Osteocyte (in vitro differentiated cells): ENCODE measurements at regions not wholly inside any gene's neighbourhood (a gene's known extent, or its start where the extent isn't known, plus 50 kb on each side); places are given as distances from the start of the nearest gene placed in this dataset.

Experiments used
- DNase-seq: peaks from one replicate; pipeline ENCODE4 v3.0.0; 2021; ENCODE audit warnings: mixed read lengths; ENCODE audit not compliant: unreplicated experiment; ENCODE audit errors: extremely low spot score
- H3K27ac Mint-ChIP-seq: one replicate; pipeline ENCODE4 v1.8.0; 2021; ENCODE audit warnings: mild to moderate bottlenecking, mixed read lengths; ENCODE audit not compliant: unreplicated experiment
- H3K27me3 Mint-ChIP-seq: one replicate; pipeline ENCODE4 v1.8.0; 2021; ENCODE audit warnings: mixed read lengths; ENCODE audit not compliant: unreplicated experiment
- H3K36me3 Mint-ChIP-seq: one replicate; pipeline ENCODE4 v1.8.0; 2021; ENCODE audit warnings: mixed read lengths; ENCODE audit not compliant: unreplicated experiment
- H3K4me1 Mint-ChIP-seq: one replicate; pipeline ENCODE4 v1.8.0; 2021; ENCODE audit warnings: mixed read lengths; ENCODE audit not compliant: unreplicated experiment
- H3K4me3 Mint-ChIP-seq: one replicate; pipeline ENCODE4 v1.8.0; 2021; ENCODE audit warnings: mild to moderate bottlenecking, moderate library complexity, mixed read lengths; ENCODE audit not compliant: unreplicated experiment
- H3K9me3 Mint-ChIP-seq: one replicate; pipeline ENCODE4 v1.8.0; 2021; ENCODE audit warnings: mixed read lengths; ENCODE audit not compliant: unreplicated experiment
- TF ChIP-seq, protein P1 (sequence below): fragments of 200-600 bp; sonication (generic); IDR thresholded peaks from 2 replicates; pipeline ENCODE4 v1.5.0; 2021; ENCODE audit warnings: antibody characterized with exemption, mild to moderate bottlenecking, moderate library complexity

DNA sequence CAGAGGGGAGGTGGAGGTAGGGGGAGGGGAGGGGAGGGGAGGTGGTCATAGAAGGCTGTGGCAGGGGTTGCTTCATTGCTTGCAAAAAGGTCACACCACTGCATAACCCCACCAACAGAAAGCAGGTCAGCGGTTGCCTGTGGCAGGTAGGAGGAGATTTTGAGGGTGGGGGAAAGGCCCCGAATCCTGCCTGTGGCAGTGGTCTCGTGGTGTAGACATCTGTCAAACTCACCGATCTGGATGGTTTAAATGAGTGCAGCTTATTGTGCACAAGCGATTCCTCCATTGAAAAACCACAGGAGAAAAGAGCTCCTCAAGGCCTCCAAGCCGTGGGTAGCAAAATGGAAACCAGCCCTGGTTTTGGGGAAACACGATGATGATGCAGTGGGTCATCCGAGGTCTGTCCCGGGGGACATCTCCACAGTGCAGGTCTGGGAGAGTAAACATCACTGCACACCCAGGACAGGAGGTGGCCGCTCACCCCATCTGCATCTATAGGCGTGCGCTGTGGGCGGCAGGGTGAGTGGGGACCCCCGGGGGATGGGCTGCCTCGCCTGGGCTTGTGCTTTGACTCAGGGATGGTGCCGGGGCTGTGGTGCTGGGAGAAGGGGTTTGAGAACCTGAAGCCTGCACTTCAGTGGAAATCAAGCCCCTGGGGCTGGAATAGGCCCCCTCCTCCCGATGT, 112.3 kb downstream of the CRYAA start:
- Mint-ChIP-seq H3K4me1 (no peaks in the 10 kb centered on the region), H3K27me3 (peaks cover 12% of the 10 kb centered on the region), H3K4me3 (no peak overlapping the region), H3K9me3 (no peaks in the 10 kb centered on the region), H3K27ac (no peak overlapping the region), H3K36me3 (no peaks in the 10 kb centered on the region)
- TF ChIP-seq, protein P1, sequence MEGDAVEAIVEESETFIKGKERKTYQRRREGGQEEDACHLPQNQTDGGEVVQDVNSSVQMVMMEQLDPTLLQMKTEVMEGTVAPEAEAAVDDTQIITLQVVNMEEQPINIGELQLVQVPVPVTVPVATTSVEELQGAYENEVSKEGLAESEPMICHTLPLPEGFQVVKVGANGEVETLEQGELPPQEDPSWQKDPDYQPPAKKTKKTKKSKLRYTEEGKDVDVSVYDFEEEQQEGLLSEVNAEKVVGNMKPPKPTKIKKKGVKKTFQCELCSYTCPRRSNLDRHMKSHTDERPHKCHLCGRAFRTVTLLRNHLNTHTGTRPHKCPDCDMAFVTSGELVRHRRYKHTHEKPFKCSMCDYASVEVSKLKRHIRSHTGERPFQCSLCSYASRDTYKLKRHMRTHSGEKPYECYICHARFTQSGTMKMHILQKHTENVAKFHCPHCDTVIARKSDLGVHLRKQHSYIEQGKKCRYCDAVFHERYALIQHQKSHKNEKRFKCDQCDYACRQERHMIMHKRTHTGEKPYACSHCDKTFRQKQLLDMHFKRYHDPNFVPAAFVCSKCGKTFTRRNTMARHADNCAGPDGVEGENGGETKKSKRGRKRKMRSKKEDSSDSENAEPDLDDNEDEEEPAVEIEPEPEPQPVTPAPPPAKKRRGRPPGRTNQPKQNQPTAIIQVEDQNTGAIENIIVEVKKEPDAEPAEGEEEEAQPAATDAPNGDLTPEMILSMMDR, result no peak
- no peak for DNase-seq

DNA sequence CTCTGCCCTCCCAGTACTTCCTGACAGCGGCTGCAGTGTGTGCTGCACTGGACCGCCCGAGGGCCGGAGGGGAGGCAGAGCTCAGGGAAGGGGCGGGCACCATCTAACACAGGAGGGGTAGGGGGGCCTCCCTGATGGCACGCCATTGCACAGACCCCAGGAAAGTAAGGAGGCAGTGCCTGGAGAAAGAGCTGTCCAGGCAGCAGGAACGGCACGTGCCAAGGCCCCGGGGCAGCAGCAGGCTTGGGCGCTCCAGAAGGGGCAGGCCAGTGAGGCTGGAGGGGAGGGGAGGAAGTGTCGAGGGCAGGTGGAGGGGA, 110.7 kb downstream of the CRYAA start:
- DNase-seq, result no peak
- TF ChIP-seq, protein P1, result no peak
- Mint-ChIP-seq H3K27ac (no peak overlapping the region), H3K27me3 (peaks cover 15% of the 10 kb centered on the region), H3K4me1 (peaks cover 3% of the 10 kb centered on the region), H3K4me3 (no peak overlapping the region), H3K9me3 (no peaks in the 10 kb centered on the region), H3K36me3 (no peaks in the 10 kb centered on the region)

DNA sequence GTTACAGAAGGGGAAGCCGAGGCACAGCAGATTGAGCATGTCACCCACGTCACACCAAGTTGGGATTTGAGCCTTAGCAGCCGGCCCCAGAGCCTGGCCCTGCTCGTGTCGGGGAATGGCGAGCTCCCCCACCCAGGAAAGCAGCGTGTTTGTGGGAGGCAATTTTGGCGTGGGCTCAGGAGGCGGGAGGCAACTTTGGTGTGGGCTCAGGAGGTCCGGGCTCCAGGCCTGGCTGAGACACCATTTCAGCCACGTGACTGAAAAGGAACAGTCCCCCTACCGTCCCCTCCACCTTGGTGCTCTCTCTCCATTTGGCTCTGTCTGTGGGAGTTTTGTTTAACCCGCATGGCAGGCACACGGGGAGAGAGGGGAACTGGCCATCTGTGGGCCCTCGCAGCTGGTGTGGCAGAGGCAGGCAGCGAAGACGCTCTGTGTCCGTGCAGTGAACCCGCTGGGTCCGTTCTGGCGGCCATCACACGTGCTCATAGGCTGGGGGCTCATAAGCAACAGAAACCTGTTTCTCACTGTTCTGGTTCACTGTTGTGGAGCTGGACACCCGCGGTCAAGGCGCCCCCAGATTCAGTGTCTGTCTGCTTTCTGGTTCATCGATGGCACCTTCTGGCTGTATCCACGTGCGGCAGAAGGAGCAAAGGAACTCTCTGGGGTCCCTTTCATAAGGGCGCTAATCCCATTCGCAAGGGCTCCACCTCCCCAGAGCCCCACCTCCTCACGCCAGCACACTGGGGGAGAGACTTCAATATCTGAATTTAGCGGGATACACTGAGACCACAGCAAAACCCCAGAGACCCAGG, 110.2 kb downstream of the CRYAA start:
- Mint-ChIP-seq H3K36me3 (no peaks in the 10 kb centered on the region), H3K4me1 (peaks cover 3% of the 10 kb centered on the region), H3K27ac (no peak overlapping the region), H3K4me3 (no peak overlapping the region), H3K9me3 (no peaks in the 10 kb centered on the region), H3K27me3 (peaks cover 16% of the 10 kb centered on the region)
- DNase-seq, result no peak
- TF ChIP-seq, protein P1, result no peak

- Mint-ChIP-seq H3K9me3 (no peaks in the 10 kb centered on the region), H3K36me3 (no peaks in the 10 kb centered on the region), H3K27ac (no peak overlapping the region), H3K4me3 (no peak overlapping the region), H3K27me3 (peaks cover 17% of the 10 kb centered on the region), H3K4me1 (peaks cover 3% of the 10 kb centered on the region)
- DNase-seq, result no peak
- TF ChIP-seq, protein P1, result no peak
These were observed 109.6 kb downstream of the CRYAA start for GRCh38 chr21:43278359-43278758.
